HFFc6 (cell line): ENCODE measurements at regions not wholly inside any gene's neighbourhood (a gene's known extent, or its start where the extent isn't known, plus 50 kb on each side); places are given as distances from the start of the nearest gene placed in this dataset.

ENCODE experiments used
- DNase-seq: peaks from one replicate; pipeline ENCODE4 v3.0.0-alpha.2; 2018
- H3K27ac Mint-ChIP-seq: 2 replicates; pipeline ENCODE4 v1.8.0; 2020; ENCODE audit warnings: mild to moderate bottlenecking, mixed read lengths
- H3K27me3 Mint-ChIP-seq: 2 replicates; pipeline ENCODE4 v1.8.0; 2021; ENCODE audit warnings: mild to moderate bottlenecking, moderate library complexity, mixed read lengths; ENCODE audit not compliant: insufficient read depth
- H3K36me3 Mint-ChIP-seq: 2 replicates; pipeline ENCODE4 v1.8.0; 2021; ENCODE audit warnings: low read depth, mixed read lengths
- H3K4me1 Mint-ChIP-seq: 2 replicates; pipeline ENCODE4 v1.8.0; 2020; ENCODE audit warnings: low read depth, mixed read lengths
- H3K4me3 Mint-ChIP-seq: 2 replicates; pipeline ENCODE4 v1.8.0; 2020; ENCODE audit warnings: mild to moderate bottlenecking, moderate library complexity, mixed read lengths
- H3K9me3 Mint-ChIP-seq: 2 replicates; pipeline ENCODE4 v1.8.0; 2020; ENCODE audit warnings: mild to moderate bottlenecking, mixed read lengths
- TF ChIP-seq, protein P1 (sequence below): fragments of 200-600 bp; sonication (generic); IDR thresholded peaks from 2 replicates; pipeline ENCODE4 v1.5.0; 2021; ENCODE audit warnings: antibody characterized with exemption, mild to moderate bottlenecking

DNA sequence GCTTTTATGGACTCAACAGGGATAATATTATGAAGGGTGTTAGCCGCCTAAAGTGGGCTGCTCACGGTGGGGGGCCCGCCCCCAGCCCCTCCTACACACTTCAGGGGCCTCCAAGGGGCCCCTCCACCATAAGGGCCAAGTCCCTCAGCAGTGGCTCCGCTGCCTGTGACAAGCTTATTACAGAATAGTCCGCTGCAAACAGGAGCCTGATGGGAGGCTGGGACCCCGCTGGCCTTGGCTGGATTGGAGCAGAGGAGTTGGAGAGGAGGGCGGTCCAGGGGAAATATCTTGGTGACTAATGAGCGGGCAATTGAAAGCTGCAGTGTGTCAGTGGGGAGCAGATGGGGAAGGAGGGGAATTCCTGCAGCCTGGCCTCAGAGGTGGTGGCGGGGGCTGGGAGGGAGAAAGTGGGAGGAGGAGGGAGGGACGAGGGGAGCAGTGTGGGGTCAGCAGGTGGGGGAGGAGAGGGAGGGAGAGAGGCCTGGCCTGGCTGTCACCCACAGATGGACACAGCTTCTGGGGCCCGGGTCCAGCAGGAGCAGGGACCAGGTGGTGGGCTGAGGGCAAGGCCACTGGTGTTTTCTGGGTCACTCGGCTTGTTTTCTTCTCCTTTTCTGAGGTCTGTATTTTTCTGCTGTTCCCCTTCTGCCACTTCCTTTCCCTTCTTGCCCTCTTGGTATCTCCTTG is 57.6 kb upstream of the FOXP4 start:
- Mint-ChIP-seq H3K36me3 (no peaks in the 10 kb centered on the region), H3K4me1 (peaks cover 14% of the 10 kb centered on the region), H3K4me3 (no peak overlapping the region), H3K9me3 (no peaks in the 10 kb centered on the region), H3K27me3 (peaks cover 25% of the 10 kb centered on the region), H3K27ac (no peak overlapping the region)
- DNase-seq, result peak; percentile 17
- TF ChIP-seq, protein P1, sequence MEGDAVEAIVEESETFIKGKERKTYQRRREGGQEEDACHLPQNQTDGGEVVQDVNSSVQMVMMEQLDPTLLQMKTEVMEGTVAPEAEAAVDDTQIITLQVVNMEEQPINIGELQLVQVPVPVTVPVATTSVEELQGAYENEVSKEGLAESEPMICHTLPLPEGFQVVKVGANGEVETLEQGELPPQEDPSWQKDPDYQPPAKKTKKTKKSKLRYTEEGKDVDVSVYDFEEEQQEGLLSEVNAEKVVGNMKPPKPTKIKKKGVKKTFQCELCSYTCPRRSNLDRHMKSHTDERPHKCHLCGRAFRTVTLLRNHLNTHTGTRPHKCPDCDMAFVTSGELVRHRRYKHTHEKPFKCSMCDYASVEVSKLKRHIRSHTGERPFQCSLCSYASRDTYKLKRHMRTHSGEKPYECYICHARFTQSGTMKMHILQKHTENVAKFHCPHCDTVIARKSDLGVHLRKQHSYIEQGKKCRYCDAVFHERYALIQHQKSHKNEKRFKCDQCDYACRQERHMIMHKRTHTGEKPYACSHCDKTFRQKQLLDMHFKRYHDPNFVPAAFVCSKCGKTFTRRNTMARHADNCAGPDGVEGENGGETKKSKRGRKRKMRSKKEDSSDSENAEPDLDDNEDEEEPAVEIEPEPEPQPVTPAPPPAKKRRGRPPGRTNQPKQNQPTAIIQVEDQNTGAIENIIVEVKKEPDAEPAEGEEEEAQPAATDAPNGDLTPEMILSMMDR, result no peak

DNA sequence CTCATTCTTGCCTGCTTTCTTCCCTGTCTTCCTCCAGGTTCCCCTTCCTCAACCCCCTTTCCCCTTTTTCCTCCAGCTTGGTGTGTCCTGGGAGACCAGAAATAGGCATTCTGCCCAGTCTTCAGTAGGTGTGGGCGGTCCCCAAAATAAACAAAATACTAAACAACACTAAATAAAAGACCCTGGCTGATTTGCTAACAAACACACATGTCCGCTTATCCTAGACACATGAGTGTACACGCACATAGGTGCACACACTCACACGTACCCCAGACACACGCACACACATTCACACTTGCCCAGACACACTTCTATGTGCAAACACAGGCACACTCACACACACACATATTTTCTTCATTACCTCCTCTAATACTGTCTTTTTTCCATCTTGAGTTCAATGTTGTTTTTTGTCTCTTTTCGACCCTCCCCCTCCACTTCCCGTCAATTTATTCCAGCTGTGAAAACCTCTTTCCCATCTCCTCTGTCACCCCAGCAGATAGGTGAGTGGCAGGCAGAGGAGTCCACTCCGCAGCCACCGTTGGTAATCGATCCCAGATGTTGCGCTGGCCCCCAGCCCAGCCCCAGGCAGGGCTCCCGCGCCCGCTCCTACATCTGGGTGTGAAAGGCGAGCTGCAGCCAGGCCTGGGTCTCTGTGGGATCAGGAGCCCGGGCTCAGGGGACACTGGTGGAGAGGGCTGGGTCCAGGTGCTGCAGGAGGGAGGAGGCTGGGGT is 56.9 kb upstream of the FOXP4 start:
- Mint-ChIP-seq H3K9me3 (no peaks in the 10 kb centered on the region), H3K4me3 (no peak overlapping the region), H3K27ac (no peak overlapping the region), H3K4me1 (peaks cover 14% of the 10 kb centered on the region), H3K27me3 (peaks cover 29% of the 10 kb centered on the region), H3K36me3 (no peaks in the 10 kb centered on the region)
- TF ChIP-seq, protein P1, result no peak
- DNase-seq, result no peak

DNA sequence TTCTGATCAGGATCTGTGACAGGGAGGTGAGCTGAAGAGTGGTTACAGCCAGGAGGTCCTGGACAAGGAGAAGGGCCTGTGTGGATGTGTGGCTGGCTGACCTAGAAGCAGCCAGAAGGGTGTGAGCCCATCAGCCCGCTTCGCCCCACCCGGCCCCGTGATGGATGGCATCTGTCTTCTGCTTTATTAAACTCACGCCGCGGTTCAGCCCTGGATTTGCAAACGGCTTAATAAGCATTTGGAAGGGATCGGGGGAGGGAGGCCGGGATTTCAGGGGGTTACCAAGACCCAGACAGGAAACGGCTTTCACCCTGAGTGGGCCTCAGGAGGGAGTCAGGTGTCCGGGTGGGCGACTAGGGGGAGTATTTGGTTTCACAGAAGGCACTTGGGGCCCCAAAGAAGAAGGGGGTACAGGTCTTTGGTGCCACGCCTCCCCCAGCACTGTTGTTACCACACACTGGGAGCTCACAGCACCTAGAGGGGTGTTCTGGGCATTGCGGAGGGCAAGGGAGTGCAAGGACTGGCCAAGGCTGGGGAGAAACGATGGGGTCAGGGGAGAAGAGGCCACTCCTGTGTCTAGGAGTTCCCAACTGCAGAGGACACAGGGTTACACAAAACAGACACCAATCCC is 53.8 kb upstream of the FOXP4 start:
- no peak overlapping the region for H3K4me3 Mint-ChIP-seq
- TF ChIP-seq, protein P1, result no peak
- H3K4me1 Mint-ChIP-seq, result peaks cover 14% of the 10 kb centered on the region
- H3K9me3 Mint-ChIP-seq, result no peaks in the 10 kb centered on the region
- H3K27me3 Mint-ChIP-seq, result peaks cover 29% of the 10 kb centered on the region
- H3K27ac Mint-ChIP-seq, result no peak overlapping the region
- no peak for DNase-seq
- H3K36me3 Mint-ChIP-seq, result no peaks in the 10 kb centered on the region

DNA sequence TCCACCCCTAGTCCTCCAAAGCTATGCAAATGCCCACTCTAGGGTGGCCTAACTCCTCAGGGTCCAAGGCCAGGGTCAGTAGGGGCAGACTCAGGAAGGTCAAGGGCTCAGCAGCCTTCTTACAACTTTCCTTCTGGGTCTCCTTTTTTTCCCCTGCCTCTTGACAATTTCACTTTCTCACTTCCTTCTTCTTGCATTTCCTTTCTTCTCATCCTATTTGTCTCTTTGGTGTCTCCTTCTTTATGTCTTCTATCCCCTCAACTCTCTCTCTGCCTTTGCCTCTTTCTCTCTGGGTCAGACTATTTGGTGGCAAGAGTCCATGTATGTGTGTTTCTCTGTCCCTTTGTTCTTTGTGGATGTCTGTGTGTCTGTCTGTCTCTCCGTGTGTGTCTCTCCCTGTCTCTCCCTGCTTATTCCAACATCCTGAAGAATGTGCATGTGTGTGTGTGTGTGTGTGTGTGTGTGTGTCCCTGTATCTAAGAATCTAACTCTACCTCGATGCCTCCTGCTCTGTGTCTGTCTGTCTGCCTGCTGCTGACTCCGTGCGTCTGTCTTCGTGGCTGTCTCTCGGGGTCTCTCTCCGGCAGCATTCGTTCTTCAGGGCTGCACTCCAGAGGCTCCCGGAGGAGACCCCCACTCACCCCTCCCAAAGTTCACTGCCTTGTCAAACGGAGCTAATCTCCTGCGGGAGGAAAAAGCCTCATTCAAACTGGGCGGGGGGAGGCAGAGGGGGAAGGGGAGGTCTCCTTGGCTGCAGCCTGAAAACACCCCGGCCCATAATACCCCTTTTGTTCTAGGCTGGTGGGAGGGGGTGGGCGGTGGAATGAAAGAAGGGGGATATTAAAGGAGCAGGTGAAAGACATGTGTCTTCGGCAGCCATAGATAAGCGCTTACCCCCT is 51.7 kb upstream of the FOXP4 start:
- H3K36me3 Mint-ChIP-seq, result no peaks in the 10 kb centered on the region
- H3K4me1 Mint-ChIP-seq, result peaks cover 12% of the 10 kb centered on the region
- TF ChIP-seq, protein P1, result no peak
- H3K9me3 Mint-ChIP-seq, result no peaks in the 10 kb centered on the region
- H3K27me3 Mint-ChIP-seq, result peaks cover 34% of the 10 kb centered on the region
- H3K27ac Mint-ChIP-seq, result no peak overlapping the region
- DNase-seq, result no peak
- H3K4me3 Mint-ChIP-seq, result no peak overlapping the region
